A549 (cell line): ENCODE measurements at regions not wholly inside any gene's neighbourhood (a gene's known extent, or its start where the extent isn't known, plus 50 kb on each side); places are given as distances from the start of the nearest gene placed in this dataset.

Experiments used
- ATAC-seq, 2 experiments: fragments of 200-7000 bp in 1 of 2; fragments of >200 bp in 1 of 2; cut with Nextera tagmentation in 1 of 2; cut with Tn5 transposase in 1 of 2; 3 replicates each; pipeline versions ENCODE4 v1.8.0 to v1.9.1; 2018 to 2020; ENCODE audit warnings: mild to moderate bottlenecking in 1 of 2, moderate library complexity in 1 of 2
- CTCF ChIA-PET: fragments of 300-600 bp; sonication (Branson Sonifier 250); formaldehyde crosslinking; extraction: SDS; loops from one replicate; lab custom pipeline; 2021; ENCODE audit warnings: antibody characterized with exemption, inconsistent platforms; lab: Yijun Ruan, JAX
- POLR2A ChIA-PET: fragments of 350-600 bp; formaldehyde crosslinking; extraction: SDS; loops from one replicate; lab custom pipeline; 2021; ENCODE audit warnings: antibody characterized with exemption, inconsistent platforms; lab: Yijun Ruan, JAX
- DNase-seq, 2 experiments: peaks; one replicate each; pipeline versions ENCODE4 v3.0.0 to v3.0.0-alpha.2; 2011 to 2016; ENCODE audit warnings: low read depth in 1 of 2, low spot score in 1 of 2
- FAIRE-seq: peaks from 2 replicates; lab custom pipeline; 2011; peaks lifted over from hg19 to GRCh38; lab: Jason Lieb, UNC
- H3K27ac ChIP-seq, 2 experiments: fragments of >200 bp; sonication (Bioruptor Twin); formaldehyde crosslinking; 3 replicates each; pipeline ENCODE4 v1.5.1; 2016 to 2017
- H3K4me1 ChIP-seq: fragments of >200 bp; sonication (Bioruptor Twin); formaldehyde crosslinking; 3 replicates; pipeline ENCODE4 v1.6.1; 2016
- H3K4me2 ChIP-seq: fragments of >200 bp; sonication (Bioruptor Twin); formaldehyde crosslinking; 3 replicates; pipeline ENCODE4 v1.6.1; 2016
- H3K4me3 ChIP-seq: fragments of >200 bp; sonication (Bioruptor Twin); formaldehyde crosslinking; 3 replicates; pipeline ENCODE4 v1.5.1; 2016
- H3K9me3 ChIP-seq: fragments of >200 bp; sonication (Bioruptor Twin); formaldehyde crosslinking; 3 replicates; pipeline ENCODE4 v1.6.1; 2016
- BHLHE40 ChIP-seq: IDR thresholded peaks from 2 replicates; pipeline ENCODE4 v1.6.1; 2012; ENCODE audit warnings: low read depth, low read length, inconsistent platforms
- CBX8 ChIP-seq: fragments of 200-600 bp; sonication (generic); IDR thresholded peaks from 2 replicates; pipeline ENCODE4 v1.6.1; 2016
- CEBPB ChIP-seq, 2 experiments: fragments of >200 bp in 1 of 2; sonication (Bioruptor Twin) in 1 of 2; formaldehyde crosslinking in 1 of 2; IDR thresholded peaks; 2 replicates each; pipeline ENCODE4 v1.6.1; 2012 to 2016
- CHD4 ChIP-seq: fragments of 200-600 bp; sonication (generic); IDR thresholded peaks from 2 replicates; pipeline ENCODE4 v1.6.1; 2016; ENCODE audit warnings: antibody characterized with exemption, mild to moderate bottlenecking, borderline replicate concordance
- E2F6 ChIP-seq: IDR thresholded peaks from 2 replicates; pipeline ENCODE4 v1.6.1; 2012; ENCODE audit warnings: low read depth, borderline replicate concordance
- FOSB ChIP-seq: fragments of 250-450 bp; sonication (Bioruptor Pico); IDR thresholded peaks from 2 replicates; pipeline ENCODE4 v1.5.0; 2020; ENCODE audit warnings: mild to moderate bottlenecking, moderate library complexity
- HEYL ChIP-seq: fragments of 250-450 bp; sonication (Bioruptor Pico); IDR thresholded peaks from 2 replicates; pipeline ENCODE4 v1.8.0; 2021; ENCODE audit warnings: mild to moderate bottlenecking, moderate library complexity
- HOXB13 ChIP-seq: fragments of 250-450 bp; sonication (Bioruptor Pico); IDR thresholded peaks from 2 replicates; pipeline ENCODE4 v1.5.0; 2020; ENCODE audit warnings: low read depth, mild to moderate bottlenecking, moderate library complexity
- JUNB ChIP-seq: fragments of >200 bp; sonication (Bioruptor Twin); formaldehyde crosslinking; IDR thresholded peaks from 2 replicates; pipeline ENCODE4 v1.6.1; 2016
- KDM1A ChIP-seq: fragments of 200-600 bp; sonication (generic); IDR thresholded peaks from 2 replicates; pipeline ENCODE4 v1.6.1; 2016; ENCODE audit warnings: low read depth, mild to moderate bottlenecking
- KDM5A ChIP-seq: fragments of 200-600 bp; sonication (generic); IDR thresholded peaks from 2 replicates; pipeline ENCODE4 v1.6.1; 2016; ENCODE audit warnings: antibody characterized with exemption, mild to moderate bottlenecking
- MAFK ChIP-seq: fragments of 450-650 bp; IDR thresholded peaks from 2 replicates; pipeline ENCODE4 v1.6.1; 2014; ENCODE audit not compliant: partially characterized antibody
- MAZ ChIP-seq: fragments of 150-350 bp; IDR thresholded peaks from 2 replicates; pipeline ENCODE4 v1.6.1; 2014; ENCODE audit warnings: antibody characterized with exemption, low read depth, low read length, borderline replicate concordance
- NFE2L2 ChIP-seq: fragments of 150-350 bp; conservative IDR thresholded peaks from 2 replicates; pipeline ENCODE4 v1.6.1; 2014; ENCODE audit warnings: low read length
- POLR2AphosphoS2 ChIP-seq: conservative IDR thresholded peaks from 2 replicates; pipeline ENCODE4 v1.6.1; 2012; ENCODE audit warnings: low read length, improper control_type of control experiment, inconsistent platforms
- RAD21 ChIP-seq, 2 experiments: fragments of >200 bp in 1 of 2; sonication (Bioruptor Twin) in 1 of 2; formaldehyde crosslinking in 1 of 2; IDR thresholded peaks in 1 of 2; conservative IDR thresholded peaks in 1 of 2; 2 replicates in 1 of 2; 3 replicates in 1 of 2; pipeline ENCODE4 v1.6.1; 2012 to 2018; ENCODE audit warnings: inconsistent platforms in 1 of 2
- REST ChIP-seq: fragments of 200-600 bp; sonication (generic); IDR thresholded peaks from 2 replicates; pipeline ENCODE4 v1.6.1; 2016; ENCODE audit warnings: antibody characterized with exemption, mild to moderate bottlenecking, moderate library complexity
- RFX5 ChIP-seq: fragments of 450-650 bp; IDR thresholded peaks from 2 replicates; pipeline ENCODE4 v1.7.1; 2014; ENCODE audit warnings: antibody characterized with exemption, mild to moderate bottlenecking, moderate library complexity
- RNF2 ChIP-seq: fragments of 200-600 bp; sonication (generic); IDR thresholded peaks from 2 replicates; pipeline ENCODE4 v1.6.1; 2016; ENCODE audit warnings: low read depth, mild to moderate bottlenecking, antibody characterized with exemption, moderate library complexity, borderline replicate concordance
- USF2 ChIP-seq: fragments of 450-650 bp; IDR thresholded peaks from 2 replicates; pipeline ENCODE4 v1.6.1; 2014; ENCODE audit warnings: antibody characterized with exemption
- ZC3H11A ChIP-seq: fragments of 450-650 bp; IDR thresholded peaks from 2 replicates; pipeline ENCODE4 v1.6.1; 2014; ENCODE audit warnings: antibody characterized with exemption, mild to moderate bottlenecking
- ZFP36 ChIP-seq: fragments of 450-650 bp; IDR thresholded peaks from 2 replicates; pipeline ENCODE4 v1.6.1; 2014; ENCODE audit warnings: borderline replicate concordance; ENCODE audit not compliant: partially characterized antibody
- ZNF302 ChIP-seq: fragments of 250-450 bp; sonication (Bioruptor Pico); IDR thresholded peaks from 2 replicates; pipeline ENCODE4 v1.9.0; 2021; ENCODE audit warnings: inconsistent platforms, mild to moderate bottlenecking, moderate library complexity
- ZSCAN20 ChIP-seq: fragments of 250-450 bp; sonication (Bioruptor Pico); IDR thresholded peaks from 2 replicates; pipeline ENCODE4 v1.8.0; 2022; ENCODE audit warnings: mild to moderate bottlenecking, moderate library complexity
- WGBS: methylation state at CpG from one replicate; pipeline ENCODE4 v1.1.6; 2017; ENCODE audit errors: missing lambda C conversion rate; 5-methylcytosine and 5-hydroxymethylcytosine counted together

- no peak for DNase-seq
- CTCF ChIA-PET: interaction anchor here (0.7 to 2.8 kb wide), 3 partner anchors 12 to 428 kb away, joined by 3 to 8 read pairs (median 3); no protein-coding TSS in a partner anchor
- TF ChIP-seq FOSB (CRISPR knock-in tag) (no peak), JUNB (no peak), RAD21 (conservative IDR thresholded peaks at IDR 0.05 in 1 of 2, IDR thresholded peaks at IDR 0.05 in 1 of 2) (no peak), ZSCAN20 (CRISPR knock-in tag) (no peak), MAZ (no peak), HEYL (CRISPR knock-in tag) (no peak), USF2 (no peak), CHD4 (no peak), ZC3H11A (no peak), REST (no peak)
- no peak for ATAC-seq
- Histone ChIP-seq H3K27ac (no peak overlapping the region), H3K9me3 (no peaks in the 10 kb centered on the region), H3K4me3 (no peak overlapping the region), H3K4me2 (no peak overlapping the region), H3K4me1 (no peaks in the 10 kb centered on the region)
- WGBS: 27% methylated on average over 2 of the region's 2 CpGs
- FAIRE-seq: no peak
- POLR2A ChIA-PET: no interaction called here
Observed at GRCh38 chr17:5640726-5641125, 56.4 kb upstream of the NLRP1 start.

- 28% methylated on average over 4 of the region's 4 CpGs for WGBS
- ChIA-PET CTCF (interaction anchor here (0.7 to 3.5 kb wide), 4 partner anchors 12 to 217 kb away, joined by 3 to 11 read pairs (median 6); no protein-coding TSS in a partner anchor), POLR2A (no interaction called here)
- ATAC-seq: no peak
- no peak overlapping the region for H3K27ac ChIP-seq
- no peaks in the 10 kb centered on the region for H3K9me3 ChIP-seq
- no peak for FAIRE-seq
- no peak for DNase-seq
- H3K4me1 ChIP-seq: no peaks in the 10 kb centered on the region
- TF ChIP-seq MAFK (no peak), CBX8 (no peak), FOSB (CRISPR knock-in tag) (no peak), HOXB13 (CRISPR knock-in tag) (no peak), ZNF302 (CRISPR knock-in tag) (no peak), POLR2AphosphoS2 (no peak), ZC3H11A (no peak), BHLHE40 (no peak), KDM5A (no peak), NFE2L2 (no peak), RFX5 (no peak), E2F6 (no peak), MAZ (no peak), ZFP36 (no peak), CEBPB (IDR thresholded peaks at IDR 0.05) (no peak), USF2 (no peak), KDM1A (no peak), RNF2 (no peak)
- H3K4me3 ChIP-seq: no peak overlapping the region
- H3K4me2 ChIP-seq: no peak overlapping the region
Observed at GRCh38 chr17:5642752-5643151, 58.4 kb upstream of the NLRP1 start.
